ENCODE measurements at regions not wholly inside any gene's neighbourhood (a gene's known extent, or its start where the extent isn't known, plus 50 kb on each side); places are given as distances from the start of the nearest gene placed in this dataset.

DNA sequence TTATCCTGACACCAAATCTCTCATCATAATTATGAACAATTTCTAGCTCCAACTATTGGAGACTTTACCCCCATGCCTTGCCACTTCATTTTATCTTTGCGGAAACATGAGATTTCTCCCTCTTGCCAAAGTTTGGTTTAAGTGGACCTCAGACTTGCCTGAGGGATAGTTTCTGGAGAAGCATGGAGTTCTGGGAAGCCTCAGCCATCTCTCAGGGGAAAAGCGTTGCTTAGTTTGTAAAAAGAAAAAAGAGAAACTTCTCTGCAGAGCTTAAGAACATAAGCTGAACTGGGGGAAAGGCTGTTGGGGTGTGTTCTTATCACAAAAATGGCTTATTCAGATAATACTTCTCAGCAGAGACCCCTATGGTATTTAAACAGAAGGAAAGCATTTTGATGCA is 347.4 kb upstream of the ADAMTS9 start:
- TF ChIP-seq, protein P1, sequence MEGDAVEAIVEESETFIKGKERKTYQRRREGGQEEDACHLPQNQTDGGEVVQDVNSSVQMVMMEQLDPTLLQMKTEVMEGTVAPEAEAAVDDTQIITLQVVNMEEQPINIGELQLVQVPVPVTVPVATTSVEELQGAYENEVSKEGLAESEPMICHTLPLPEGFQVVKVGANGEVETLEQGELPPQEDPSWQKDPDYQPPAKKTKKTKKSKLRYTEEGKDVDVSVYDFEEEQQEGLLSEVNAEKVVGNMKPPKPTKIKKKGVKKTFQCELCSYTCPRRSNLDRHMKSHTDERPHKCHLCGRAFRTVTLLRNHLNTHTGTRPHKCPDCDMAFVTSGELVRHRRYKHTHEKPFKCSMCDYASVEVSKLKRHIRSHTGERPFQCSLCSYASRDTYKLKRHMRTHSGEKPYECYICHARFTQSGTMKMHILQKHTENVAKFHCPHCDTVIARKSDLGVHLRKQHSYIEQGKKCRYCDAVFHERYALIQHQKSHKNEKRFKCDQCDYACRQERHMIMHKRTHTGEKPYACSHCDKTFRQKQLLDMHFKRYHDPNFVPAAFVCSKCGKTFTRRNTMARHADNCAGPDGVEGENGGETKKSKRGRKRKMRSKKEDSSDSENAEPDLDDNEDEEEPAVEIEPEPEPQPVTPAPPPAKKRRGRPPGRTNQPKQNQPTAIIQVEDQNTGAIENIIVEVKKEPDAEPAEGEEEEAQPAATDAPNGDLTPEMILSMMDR (IDR thresholded peaks at IDR 0.05), result no peak
- no peak for TF ChIP-seq ZFX (IDR thresholded peaks at IDR 0.05; ENCODE audit: borderline replicate concordance)
